ENCODE measurements at regions not wholly inside any gene's neighbourhood (a gene's known extent, or its start where the extent isn't known, plus 50 kb on each side); places are given as distances from the start of the nearest gene placed in this dataset.
A peak's percentile ranks its signal among the peaks of the same experiment; 100 is the strongest.

DNA sequence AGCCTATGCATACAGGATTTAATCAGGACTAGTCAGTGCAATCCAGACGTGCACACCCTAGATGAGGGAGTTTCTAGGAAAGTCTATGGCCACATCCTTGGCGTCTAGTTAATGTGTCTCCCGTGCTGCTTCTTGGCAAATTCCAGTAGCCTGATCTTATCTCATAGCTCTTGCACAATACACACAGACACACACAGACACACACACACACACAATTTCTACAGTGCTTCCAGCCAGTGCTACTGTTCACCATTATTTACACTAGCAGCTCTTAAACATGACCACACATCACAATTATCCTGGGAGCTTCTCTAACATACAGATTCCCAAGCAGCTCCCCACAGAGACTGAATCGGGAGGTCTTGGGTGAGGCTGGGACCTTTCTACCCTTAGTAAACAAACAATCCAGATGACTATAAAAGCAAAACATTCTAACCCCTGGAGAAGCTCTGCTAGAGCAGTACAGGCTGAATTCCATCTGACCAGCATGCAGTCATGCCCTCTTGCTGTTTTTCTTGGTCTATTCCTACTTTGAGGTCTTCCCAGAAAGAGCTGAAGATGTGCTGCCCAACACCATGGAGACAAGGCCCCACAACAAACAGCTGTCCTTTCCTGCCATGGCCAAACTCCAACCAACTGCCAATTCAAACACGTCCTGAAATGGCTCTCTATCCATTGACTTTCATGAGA lies 236.6 kb downstream of the DEPDC1B start (continued):
- peak; percentile 86 for TF ChIP-seq ARID5B (CRISPR knock-in tag; IDR thresholded peaks at IDR 0.05)
- TF ChIP-seq, protein P1, sequence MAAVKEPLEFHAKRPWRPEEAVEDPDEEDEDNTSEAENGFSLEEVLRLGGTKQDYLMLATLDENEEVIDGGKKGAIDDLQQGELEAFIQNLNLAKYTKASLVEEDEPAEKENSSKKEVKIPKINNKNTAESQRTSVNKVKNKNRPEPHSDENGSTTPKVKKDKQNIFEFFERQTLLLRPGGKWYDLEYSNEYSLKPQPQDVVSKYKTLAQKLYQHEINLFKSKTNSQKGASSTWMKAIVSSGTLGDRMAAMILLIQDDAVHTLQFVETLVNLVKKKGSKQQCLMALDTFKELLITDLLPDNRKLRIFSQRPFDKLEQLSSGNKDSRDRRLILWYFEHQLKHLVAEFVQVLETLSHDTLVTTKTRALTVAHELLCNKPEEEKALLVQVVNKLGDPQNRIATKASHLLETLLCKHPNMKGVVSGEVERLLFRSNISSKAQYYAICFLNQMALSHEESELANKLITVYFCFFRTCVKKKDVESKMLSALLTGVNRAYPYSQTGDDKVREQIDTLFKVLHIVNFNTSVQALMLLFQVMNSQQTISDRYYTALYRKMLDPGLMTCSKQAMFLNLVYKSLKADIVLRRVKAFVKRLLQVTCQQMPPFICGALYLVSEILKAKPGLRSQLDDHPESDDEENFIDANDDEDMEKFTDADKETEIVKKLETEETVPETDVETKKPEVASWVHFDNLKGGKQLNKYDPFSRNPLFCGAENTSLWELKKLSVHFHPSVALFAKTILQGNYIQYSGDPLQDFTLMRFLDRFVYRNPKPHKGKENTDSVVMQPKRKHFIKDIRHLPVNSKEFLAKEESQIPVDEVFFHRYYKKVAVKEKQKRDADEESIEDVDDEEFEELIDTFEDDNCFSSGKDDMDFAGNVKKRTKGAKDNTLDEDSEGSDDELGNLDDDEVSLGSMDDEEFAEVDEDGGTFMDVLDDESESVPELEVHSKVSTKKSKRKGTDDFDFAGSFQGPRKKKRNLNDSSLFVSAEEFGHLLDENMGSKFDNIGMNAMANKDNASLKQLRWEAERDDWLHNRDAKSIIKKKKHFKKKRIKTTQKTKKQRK (IDR thresholded peaks at IDR 0.05; ENCODE audit: low read length): no peak

GRCh38 chr5:60458666-60459065 lies 241.3 kb downstream of the DEPDC1B start:
- Histone ChIP-seq H3K79me2 (ENCODE audit: insufficient read depth, low read length) (peaks cover 2% of the 10 kb centered on the region), H3K9me3 (ENCODE audit: low read length) (no peaks in the 10 kb centered on the region), H3K27ac (ENCODE audit: extremely low read length, insufficient read depth, low read length) (no peak overlapping the region), H4K20me1 (ENCODE audit: insufficient read depth, low read length) (no peaks in the 10 kb centered on the region), H3K4me2 (ENCODE audit: low read depth, low read length) (no peak overlapping the region), H3K27me3 (ENCODE audit: control insufficient read depth in 1 of 2, insufficient read depth in 2 of 2, low read length in 2 of 2) (no peaks in the 10 kb centered on the region), H3K4me3 (replicated peaks in 1 of 3; ENCODE audit: insufficient read depth in 1 of 3, low read depth in 2 of 3, low read length in 3 of 3) (no peak overlapping the region), H2AFZ (ENCODE audit: low read length) (no peak overlapping the region), H3K9ac (ENCODE audit: insufficient read depth, low read depth, low read length) (no peak overlapping the region), H3K36me3 (replicated peaks in 1 of 2; ENCODE audit: control insufficient read depth in 1 of 2, insufficient read depth in 2 of 2, low read length in 2 of 2) (no peaks in the 10 kb centered on the region; a peak in 1 of 5 replicates), H3K4me1 (ENCODE audit: insufficient read depth, low read length) (peaks cover 56% of the 10 kb centered on the region)
- peak; percentile 18 for DNase-seq (ENCODE audit: low spot score)
- in situ Hi-C loops (cut with HindIII; ENCODE audit: extremely low pct_ligation_motif_present, low pct_unique_long_range_greater_than_20kb) (no loop called here), intact Hi-C loops (cut with micrococcal nuclease; ENCODE audit: unreplicated experiment) (loop anchor here (5.0 kb wide), 1 partner anchor 646 kb away; no protein-coding TSS in a partner anchor)
- FAIRE-seq: peak; percentile 28
- ATAC-seq: no peak
- ChIA-PET CTCF (ENCODE audit: low intra/inter-chr PET ratio, low total read pairs) (no interaction called here), POLR2A (no interaction called here)
- WGBS (ENCODE audit: low lambda C conversion rate): 57% methylated on average over 7 of the region's 7 CpGs
- no TSS peak for BruUV-seq (replicated peaks)
- TF ChIP-seq ZUFSP (CRISPR knock-in tag; IDR thresholded peaks at IDR 0.05; ENCODE audit: borderline replicate concordance) (no peak), ELF3 (CRISPR knock-in tag; IDR thresholded peaks at IDR 0.05) (no peak), ZNF235 (CRISPR knock-in tag; IDR thresholded peaks at IDR 0.05; ENCODE audit: borderline replicate concordance) (no peak), SP5 (CRISPR knock-in tag; IDR thresholded peaks at IDR 0.05; ENCODE audit: borderline replicate concordance, low read depth) (no peak), PHB2 (IDR thresholded peaks at IDR 0.05; ENCODE audit: partially characterized antibody) (no peak), HES4 (CRISPR knock-in tag; IDR thresholded peaks at IDR 0.05; ENCODE audit: borderline replicate concordance) (no peak), ARID5B (CRISPR knock-in tag; IDR thresholded peaks at IDR 0.05) (no peak)
